ENCODE measurements at regions not wholly inside any gene's neighbourhood (a gene's known extent, or its start where the extent isn't known, plus 50 kb on each side); places are given as distances from the start of the nearest gene placed in this dataset.

- DNase-seq: no peak
Measured at GRCh38 chr1:209364716-209365115, 218.8 kb upstream of the CAMK1G start.

GRCh38 chr1:209367061-209367772 lies 216.3 kb upstream of the CAMK1G start:
- DNase-seq: no peak

- DNase-seq: no peak
Measured at GRCh38 chr1:209368864-209369598, 214.5 kb upstream of the CAMK1G start.

DNA sequence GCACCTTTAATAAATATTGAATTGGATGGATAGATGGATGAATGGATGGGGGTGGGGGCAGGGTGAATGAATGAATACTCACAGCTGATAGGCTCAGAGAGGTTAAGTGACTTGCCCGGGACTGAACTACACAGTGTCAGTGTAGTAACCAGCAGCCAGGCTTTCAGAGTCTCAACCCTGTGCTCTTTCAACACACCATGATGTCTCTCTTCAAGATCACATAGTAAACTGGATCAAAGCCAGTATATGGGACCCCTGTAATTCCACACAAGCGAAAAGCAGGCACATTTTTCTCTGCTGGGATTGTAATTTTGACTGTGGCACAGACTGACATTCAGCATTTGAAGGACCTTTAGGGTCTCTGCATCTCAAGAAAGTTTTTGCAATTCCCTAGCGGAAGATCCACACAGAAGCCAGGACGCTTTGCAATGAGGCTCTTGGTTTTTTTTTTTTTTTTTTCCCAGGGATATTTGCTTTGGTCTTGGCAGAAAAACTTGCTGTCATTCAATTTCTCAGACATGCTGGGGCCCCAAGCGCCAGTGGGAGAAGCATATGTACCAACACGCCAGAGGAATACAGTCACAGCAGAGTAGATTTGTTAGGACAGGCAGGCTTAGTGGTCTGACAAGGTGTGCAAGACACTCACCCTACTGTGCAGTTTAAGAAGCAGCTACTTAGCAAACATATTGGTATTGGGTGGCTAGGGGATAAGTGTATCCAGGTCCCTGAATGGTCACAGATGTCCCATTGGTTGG lies 213.1 kb upstream of the CAMK1G start:
- DNase-seq: no peak

DNA sequence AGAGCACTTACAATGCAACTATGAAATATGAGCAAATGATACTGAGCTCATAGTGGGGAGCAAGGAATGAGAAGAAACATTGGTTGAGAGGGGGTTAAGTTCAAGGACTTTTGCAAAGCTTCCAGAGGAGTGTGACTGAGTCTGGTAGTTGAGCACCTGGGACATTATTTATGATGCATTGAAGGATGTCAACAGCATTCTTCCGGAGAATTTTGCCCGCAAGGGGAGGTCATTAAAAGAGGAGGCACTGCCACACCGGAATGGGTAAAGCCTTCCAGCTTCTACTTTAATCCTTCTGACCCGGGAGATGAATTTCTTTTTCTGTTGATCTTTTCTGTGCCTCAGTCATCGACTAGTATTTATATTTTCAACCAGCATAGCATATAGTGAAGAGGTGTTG lies 208.4 kb upstream of the CAMK1G start:
- DNase-seq: no peak

- DNase-seq: no peak
Measured at GRCh38 chr1:209375671-209376365, 207.7 kb upstream of the CAMK1G start.

DNA sequence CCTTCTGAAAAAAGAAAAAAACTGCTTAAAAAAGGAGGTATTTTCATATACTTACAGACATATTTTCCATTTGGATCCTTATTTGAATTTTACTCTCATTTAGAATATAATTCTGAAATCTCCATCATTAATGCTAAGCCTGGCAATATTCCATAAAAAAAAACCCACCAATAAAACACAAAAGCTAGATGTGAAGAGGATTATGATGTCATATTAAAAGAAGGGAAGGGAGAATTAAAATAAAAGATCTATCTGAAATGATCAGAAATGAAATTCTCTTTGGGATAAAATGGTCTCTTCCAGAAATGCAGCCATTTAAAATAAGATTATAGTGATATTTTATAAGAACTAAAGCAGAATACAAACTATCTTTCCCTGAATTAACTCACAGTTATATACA lies 206.7 kb upstream of the CAMK1G start:
- no peak for DNase-seq

- no peak for DNase-seq
Measured at GRCh38 chr1:209377995-209378394, 205.5 kb upstream of the CAMK1G start.

- no peak for DNase-seq
Measured at GRCh38 chr1:209379280-209379679, 204.2 kb upstream of the CAMK1G start.

DNA sequence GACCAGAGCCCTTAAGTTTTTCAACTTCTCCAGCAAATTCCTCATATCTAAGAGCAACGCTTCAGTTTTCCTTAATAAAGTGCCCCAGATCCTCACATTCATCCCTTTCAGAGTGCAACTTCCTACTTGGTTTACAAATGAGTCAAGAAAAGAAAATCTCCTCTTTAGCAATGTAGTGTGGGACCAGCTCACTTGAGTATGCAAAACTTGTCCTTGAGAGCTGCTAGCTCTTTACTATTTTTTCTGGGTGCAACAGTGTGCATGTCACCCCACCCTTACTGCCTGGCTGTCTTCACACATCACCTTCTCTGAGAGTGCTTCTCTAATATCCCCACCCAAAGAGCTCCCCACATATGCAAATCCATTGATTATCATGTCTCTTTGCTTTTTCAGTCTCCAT lies 203.1 kb upstream of the CAMK1G start:
- no peak for DNase-seq

DNA sequence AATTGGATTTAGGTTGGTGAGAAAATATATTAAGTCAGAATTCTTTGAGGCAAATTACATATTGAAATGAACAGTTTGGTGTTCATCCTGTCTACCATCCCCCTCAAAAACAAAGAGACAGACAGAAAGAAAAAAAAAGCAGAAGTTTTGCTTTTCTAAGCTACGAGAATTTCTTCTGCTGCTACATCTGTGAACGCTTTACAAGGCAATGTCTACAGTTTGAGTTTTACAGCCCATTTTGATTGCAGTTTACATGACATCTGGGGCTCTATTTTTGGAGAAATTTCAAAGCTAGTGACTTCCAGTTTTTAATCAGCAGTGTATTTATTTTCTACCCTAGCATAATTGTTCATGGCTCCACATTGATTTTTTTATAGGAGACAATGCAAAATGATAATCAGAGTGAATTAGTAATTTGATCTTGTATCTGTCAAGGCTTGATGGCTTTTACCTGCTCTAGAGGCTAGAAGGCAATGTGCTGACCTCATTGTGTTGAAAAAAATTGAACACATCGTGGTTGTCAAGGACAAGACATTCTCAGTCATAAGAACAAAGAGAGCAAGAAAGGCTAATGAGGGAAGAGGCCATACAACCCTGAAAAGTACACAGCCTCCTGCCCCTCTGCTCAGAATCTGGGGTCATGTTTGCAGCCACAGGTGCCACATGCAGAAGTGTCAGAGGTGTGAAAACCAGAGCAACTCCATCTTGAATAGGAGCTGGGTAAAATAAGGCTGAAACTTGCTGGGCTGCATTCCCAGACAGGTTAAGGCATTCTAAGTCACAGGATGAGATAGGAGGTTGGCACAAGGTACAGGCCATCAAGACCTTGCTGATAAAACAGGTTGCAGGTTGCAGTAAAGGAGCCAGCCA lies 201.0 kb upstream of the CAMK1G start:
- DNase-seq: no peak

- no peak for DNase-seq
Measured at GRCh38 chr1:209383422-209383821, 200.1 kb upstream of the CAMK1G start.

DNA sequence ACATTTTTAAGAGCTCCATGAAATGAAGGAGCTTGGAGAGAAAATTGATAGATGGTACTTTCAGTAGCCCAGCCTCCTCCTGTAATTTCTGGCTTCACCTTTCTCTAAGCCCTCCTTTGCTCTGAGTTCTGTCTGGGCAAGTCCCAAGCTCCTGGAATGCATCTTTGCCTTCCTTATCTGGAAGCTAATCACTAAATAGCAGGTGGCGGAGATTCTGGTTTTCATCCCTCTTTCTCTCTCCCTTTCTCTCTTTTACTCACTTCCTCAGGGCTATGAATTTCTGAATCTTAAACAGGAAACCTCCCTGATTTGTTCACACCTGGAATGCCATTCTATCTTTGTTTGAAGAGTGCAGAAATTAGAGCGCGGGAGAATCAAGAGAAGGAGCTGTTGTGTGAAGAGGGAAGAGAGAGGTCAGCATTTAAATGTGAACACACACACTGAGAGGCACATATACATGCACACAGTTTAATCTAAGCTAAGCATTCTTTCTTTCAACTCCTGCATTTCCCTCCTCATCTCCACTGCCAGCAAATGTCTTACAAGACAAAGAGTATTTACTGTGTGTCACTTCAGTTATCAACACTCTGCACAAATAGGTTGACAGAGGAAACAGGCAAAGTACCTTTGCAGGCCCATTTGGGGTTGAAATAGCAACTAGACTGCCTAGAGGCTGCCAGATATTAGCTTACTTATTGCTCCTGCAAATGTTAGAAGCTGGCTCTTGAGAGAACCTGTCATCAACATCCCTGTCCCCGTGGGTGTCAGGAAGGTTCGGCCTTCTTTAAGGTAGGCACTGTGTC lies 199.4 kb upstream of the CAMK1G start:
- DNase-seq: no peak

GRCh38 chr1:209384710-209385550 lies 198.6 kb upstream of the CAMK1G start:
- no peak for DNase-seq

DNA sequence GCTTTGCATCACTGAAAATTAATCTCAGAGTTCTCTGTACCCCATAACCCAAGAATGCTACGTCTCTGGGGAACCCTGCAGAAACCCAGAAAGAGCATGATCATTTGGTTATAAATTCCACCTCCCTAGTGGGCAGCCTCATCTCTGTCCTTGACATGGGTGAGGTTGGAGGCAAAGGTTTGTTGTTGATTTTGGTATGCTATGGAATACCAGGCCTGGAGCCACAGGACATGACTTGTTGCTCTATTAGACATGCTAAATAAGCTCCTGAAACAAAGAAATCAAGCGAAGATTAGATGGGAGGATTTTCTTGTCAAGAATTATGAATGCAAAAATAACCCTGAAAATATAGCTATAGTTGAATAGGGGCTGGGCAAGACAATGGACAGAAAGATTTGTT lies 197.4 kb upstream of the CAMK1G start:
- DNase-seq: no peak

GRCh38 chr1:209387271-209387968 lies 196.1 kb upstream of the CAMK1G start:
- no peak for DNase-seq

- DNase-seq: no peak
Measured at GRCh38 chr1:209387969-209388329, 195.6 kb upstream of the CAMK1G start.

DNA sequence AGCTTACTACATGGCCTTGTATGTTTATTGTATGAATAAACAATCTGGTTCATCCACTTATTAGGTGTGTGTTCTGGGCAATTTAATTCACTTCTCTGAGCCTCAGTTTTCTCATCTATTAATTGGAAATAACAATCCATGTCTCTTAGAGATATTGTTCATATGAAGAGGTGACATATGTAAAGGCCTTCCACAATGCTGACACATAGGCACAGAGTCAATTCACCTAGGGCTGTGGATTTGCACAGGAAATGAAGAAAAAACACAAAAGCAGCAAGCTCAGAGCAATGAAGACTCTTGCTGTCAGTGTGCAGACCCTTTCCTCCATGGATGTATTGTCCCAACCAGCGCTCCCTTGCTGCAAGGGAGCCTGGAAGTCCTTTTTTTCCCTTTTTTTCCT lies 195.2 kb upstream of the CAMK1G start:
- DNase-seq: no peak

DNA sequence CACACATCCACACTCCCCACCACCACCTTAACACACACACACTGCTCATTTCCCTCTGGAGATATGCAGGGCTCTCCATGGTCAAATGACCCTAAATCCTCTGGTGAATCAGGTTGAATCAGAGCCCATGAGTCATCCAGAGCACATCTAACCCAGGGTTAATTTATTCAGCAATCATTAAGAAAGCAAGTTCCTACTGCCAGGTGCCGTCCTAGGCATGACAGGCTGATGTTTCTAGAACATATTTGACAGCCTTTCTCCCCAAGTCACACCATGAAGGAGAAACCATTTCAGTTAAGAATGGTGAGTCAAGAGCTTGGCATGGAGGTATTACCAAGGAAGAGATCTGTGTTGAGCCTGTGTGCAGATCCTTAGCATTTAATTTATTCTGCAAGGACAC lies 194.3 kb upstream of the CAMK1G start:
- DNase-seq: no peak

DNA sequence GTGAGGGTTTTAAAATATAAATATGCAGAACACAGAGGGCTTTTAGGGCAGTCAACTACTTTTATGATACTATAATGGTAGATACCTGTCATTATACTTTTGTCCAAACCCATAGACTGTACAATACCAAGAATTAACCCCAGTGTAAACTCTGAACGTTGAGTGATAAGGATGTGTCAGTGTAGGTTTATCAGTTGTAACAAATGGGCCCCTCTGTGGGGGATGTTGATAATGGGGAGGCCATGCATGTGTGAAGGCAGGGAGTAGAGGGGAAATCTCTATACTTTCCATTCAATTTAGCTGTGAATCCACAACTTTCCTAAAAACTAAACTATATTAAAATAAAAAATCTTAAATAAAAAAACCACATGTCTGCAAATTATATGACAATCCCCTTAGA lies 193.5 kb upstream of the CAMK1G start:
- DNase-seq: no peak
